ENCODE measurements at regions not wholly inside any gene's neighbourhood (a gene's known extent, or its start where the extent isn't known, plus 50 kb on each side); places are given as distances from the start of the nearest gene placed in this dataset.
A peak's percentile ranks its signal among the peaks of the same experiment; 100 is the strongest.

DNA sequence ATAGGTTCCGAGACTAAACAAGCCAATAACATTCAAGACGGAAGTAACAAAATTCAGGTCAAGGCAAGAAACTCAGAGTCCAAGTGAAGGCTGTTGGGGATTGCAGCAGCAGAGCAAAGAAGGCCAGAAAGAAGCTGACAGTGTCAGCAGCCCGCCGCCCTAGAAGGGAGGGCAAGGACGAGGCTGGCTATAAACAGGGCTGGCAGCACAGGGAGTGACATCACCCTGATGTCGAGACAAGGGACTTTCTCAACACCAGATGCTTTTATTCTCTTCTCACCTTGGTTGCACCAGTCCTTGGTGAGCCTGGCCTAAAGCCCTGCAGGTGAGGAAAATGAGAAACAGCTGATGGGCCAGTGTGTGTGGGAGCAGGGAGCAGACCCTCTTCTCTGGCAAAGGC is 687.7 kb upstream of the NRP1 start:
- no peak overlapping the region for H3K4me3 ChIP-seq
- H3K27me3 ChIP-seq (ENCODE audit: low read depth), result no peaks in the 10 kb centered on the region
- intact Hi-C loops (cut with DNase I), result no loop called here
- ATAC-seq (peak in 1 of 2 donors; percentile 28), DNase-seq (no peak)
- no peaks in the 10 kb centered on the region for H3K4me1 ChIP-seq
- TF ChIP-seq, protein P1, sequence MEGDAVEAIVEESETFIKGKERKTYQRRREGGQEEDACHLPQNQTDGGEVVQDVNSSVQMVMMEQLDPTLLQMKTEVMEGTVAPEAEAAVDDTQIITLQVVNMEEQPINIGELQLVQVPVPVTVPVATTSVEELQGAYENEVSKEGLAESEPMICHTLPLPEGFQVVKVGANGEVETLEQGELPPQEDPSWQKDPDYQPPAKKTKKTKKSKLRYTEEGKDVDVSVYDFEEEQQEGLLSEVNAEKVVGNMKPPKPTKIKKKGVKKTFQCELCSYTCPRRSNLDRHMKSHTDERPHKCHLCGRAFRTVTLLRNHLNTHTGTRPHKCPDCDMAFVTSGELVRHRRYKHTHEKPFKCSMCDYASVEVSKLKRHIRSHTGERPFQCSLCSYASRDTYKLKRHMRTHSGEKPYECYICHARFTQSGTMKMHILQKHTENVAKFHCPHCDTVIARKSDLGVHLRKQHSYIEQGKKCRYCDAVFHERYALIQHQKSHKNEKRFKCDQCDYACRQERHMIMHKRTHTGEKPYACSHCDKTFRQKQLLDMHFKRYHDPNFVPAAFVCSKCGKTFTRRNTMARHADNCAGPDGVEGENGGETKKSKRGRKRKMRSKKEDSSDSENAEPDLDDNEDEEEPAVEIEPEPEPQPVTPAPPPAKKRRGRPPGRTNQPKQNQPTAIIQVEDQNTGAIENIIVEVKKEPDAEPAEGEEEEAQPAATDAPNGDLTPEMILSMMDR (IDR thresholded peaks at IDR 0.05), result no peak
- H3K36me3 ChIP-seq, result no peaks in the 10 kb centered on the region
- no peak overlapping the region for H3K27ac ChIP-seq
- no peaks in the 10 kb centered on the region for H3K9me3 ChIP-seq

DNA sequence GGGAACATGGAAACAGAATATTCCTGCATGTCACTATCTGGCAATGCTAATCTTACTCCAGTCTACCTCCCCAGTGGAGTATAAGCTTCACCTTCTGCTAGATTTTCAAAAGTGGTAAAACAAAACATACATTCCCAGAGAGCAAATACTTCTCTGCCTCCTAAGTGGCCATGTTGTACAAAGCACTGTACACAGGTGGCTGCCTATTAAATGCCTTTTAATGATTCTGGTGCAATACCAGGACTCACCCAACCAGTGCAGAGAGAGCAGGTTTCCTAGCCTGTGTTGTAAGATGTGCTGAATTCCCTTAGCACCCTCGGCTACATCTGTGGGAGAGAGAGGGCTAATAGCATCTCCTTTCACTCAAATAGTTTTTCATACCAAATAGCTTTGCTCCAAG is 684.3 kb upstream of the NRP1 start:
- Histone ChIP-seq H3K36me3 (no peaks in the 10 kb centered on the region), H3K27me3 (ENCODE audit: low read depth) (no peaks in the 10 kb centered on the region), H3K27ac (no peak overlapping the region), H3K9me3 (no peaks in the 10 kb centered on the region), H3K4me3 (no peak overlapping the region), H3K4me1 (no peaks in the 10 kb centered on the region)
- peak in 1 of 2 donors; percentile 69 for ATAC-seq
- no peak for DNase-seq
- TF ChIP-seq, protein P1 (IDR thresholded peaks at IDR 0.05), result no peak
- intact Hi-C loops (cut with DNase I), result no loop called here

DNA sequence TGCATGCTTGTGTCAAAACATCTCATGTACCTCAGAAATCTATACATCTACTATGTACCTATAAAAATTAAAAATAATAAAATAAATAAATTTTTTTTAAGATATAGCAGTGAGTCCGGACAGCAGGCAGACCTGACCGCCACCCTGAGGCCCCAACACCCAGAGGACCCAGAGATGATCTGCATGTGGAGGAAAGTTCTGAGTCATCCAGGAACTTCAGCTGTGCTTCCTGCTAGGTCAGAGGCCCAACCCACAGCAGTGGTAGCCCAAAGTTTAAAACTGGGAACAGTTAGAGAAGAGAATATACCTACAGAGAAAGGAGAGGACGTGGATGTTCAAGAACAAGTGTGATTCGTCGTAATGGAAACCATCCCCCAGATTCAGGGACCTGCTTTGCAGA is 683.7 kb upstream of the NRP1 start:
- H3K27ac ChIP-seq, result no peak overlapping the region
- DNase-seq (no peak), ATAC-seq (no peak)
- H3K4me1 ChIP-seq, result no peaks in the 10 kb centered on the region
- no peak overlapping the region for H3K4me3 ChIP-seq
- intact Hi-C loops (cut with DNase I), result no loop called here
- no peaks in the 10 kb centered on the region for H3K27me3 ChIP-seq (ENCODE audit: low read depth)
- H3K9me3 ChIP-seq, result no peaks in the 10 kb centered on the region
- TF ChIP-seq, protein P1 (IDR thresholded peaks at IDR 0.05), result no peak
- no peaks in the 10 kb centered on the region for H3K36me3 ChIP-seq

DNA sequence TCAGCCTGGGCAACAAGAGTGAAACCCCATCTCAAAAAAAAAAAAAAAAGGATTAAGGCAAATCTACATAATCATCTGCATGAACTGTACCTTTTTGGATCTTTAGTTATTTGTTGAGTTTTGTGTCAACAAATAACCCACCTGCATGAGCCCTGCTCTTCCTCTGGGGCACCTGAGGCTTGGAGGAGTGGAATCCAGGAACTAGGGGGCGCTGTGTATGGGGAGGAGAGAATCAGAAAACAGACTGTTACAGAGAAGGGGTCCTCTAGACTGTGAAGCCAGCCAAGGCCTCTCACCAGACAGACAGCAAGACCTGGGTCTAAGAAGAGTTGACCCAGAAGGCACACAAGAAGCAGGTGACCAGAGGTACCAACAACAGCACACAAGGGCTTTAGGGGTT is 682.8 kb upstream of the NRP1 start:
- TF ChIP-seq, protein P1 (IDR thresholded peaks at IDR 0.05), result no peak
- ATAC-seq, result no peak
- Histone ChIP-seq H3K4me3 (no peak overlapping the region), H3K27me3 (ENCODE audit: low read depth) (no peaks in the 10 kb centered on the region), H3K36me3 (no peaks in the 10 kb centered on the region), H3K9me3 (no peaks in the 10 kb centered on the region), H3K27ac (no peak overlapping the region), H3K4me1 (no peaks in the 10 kb centered on the region)
- intact Hi-C loops (cut with DNase I), result no loop called here
- no peak for DNase-seq

DNA sequence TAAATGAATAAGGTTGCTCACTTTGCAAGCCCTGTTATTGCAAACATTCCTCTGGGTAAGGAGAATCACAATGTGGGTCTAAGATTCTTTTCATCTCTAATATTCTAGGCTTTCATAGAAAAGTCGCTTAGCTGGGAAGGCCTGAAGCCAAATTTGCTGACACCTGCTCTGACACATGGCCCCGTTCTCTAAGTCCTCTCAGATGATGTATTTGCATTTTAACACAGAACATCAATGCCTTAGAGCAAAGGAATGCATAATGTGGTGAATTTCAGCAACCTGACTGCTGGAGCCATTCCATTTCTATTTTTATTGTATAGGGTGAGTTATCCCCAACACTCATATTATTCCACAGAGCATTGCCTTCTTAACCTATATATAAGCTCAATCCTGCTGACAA is 682.1 kb upstream of the NRP1 start:
- TF ChIP-seq, protein P1 (IDR thresholded peaks at IDR 0.05), result no peak
- ATAC-seq, result no peak
- Histone ChIP-seq H3K9me3 (no peaks in the 10 kb centered on the region), H3K27me3 (ENCODE audit: low read depth) (no peaks in the 10 kb centered on the region), H3K36me3 (no peaks in the 10 kb centered on the region), H3K27ac (no peak overlapping the region), H3K4me1 (no peaks in the 10 kb centered on the region), H3K4me3 (no peak overlapping the region)
- intact Hi-C loops (cut with DNase I), result no loop called here
- DNase-seq, result no peak

DNA sequence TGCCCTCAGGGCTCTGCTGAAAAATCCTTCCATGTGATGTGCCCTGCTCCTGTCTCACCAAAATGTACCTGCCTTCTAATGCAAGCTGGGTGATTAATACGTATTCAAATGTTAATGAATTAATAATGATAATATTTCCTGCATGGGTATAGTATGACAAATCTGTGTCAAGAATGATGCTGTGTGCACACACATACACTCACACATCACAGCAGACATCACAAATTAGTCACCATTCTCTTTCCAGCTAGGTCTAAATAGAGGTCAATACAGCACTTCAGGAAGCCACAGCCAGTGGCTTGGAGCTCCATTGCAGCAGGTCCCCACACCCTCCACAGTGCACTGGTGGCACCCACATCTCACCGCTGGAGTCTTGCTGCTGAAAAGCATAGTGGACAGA is 681.2 kb upstream of the NRP1 start:
- no peak overlapping the region for H3K4me3 ChIP-seq
- H3K27me3 ChIP-seq (ENCODE audit: low read depth), result no peaks in the 10 kb centered on the region
- no peaks in the 10 kb centered on the region for H3K4me1 ChIP-seq
- intact Hi-C loops (cut with DNase I), result no loop called here
- no peak for ATAC-seq
- TF ChIP-seq, protein P1 (IDR thresholded peaks at IDR 0.05), result no peak
- no peaks in the 10 kb centered on the region for H3K9me3 ChIP-seq
- no peak overlapping the region for H3K27ac ChIP-seq
- no peak for DNase-seq
- H3K36me3 ChIP-seq, result no peaks in the 10 kb centered on the region

All from lower lobe of right lung (tissue), 2 donors.